Activated B cell treated with CpG ODN at 0.5 μM for 24 hours (primary cell): ENCODE measurements at regions not wholly inside any gene's neighbourhood (a gene's known extent, or its start where the extent isn't known, plus 50 kb on each side); places are given as distances from the start of the nearest gene placed in this dataset.

ENCODE experiments used
- ATAC-seq: fragments of 200-7000 bp; cut with Tn5 transposase; one replicate; pipeline ENCODE4 v1.10.0; 2021; ENCODE audit warnings: low read depth, mild to moderate bottlenecking, moderate library complexity
- CTCF ChIA-PET: fragments of 350-600 bp; sonication (Branson Sonifier 250); formaldehyde crosslinking; loops from one replicate; lab custom pipeline; 2021; ENCODE audit warnings: antibody characterized with exemption; lab: Charles Lee
- POLR2A ChIA-PET: fragments of 350-600 bp; sonication (Branson Sonifier 250); formaldehyde crosslinking; loops from one replicate; lab custom pipeline; 2021; ENCODE audit warnings: antibody characterized with exemption; lab: Charles Lee
- DNase-seq: peaks from one replicate; pipeline ENCODE4 v3.0.0; 2022
- H3K27ac Mint-ChIP-seq: one replicate; pipeline ENCODE4 v1.8.0; 2020; ENCODE audit warnings: mixed read lengths
- H3K27me3 Mint-ChIP-seq: one replicate; pipeline ENCODE4 v1.8.0; 2021; ENCODE audit warnings: mixed read lengths
- H3K36me3 Mint-ChIP-seq: one replicate; pipeline ENCODE4 v1.8.0; 2021; ENCODE audit warnings: low read depth, mixed read lengths
- H3K4me1 Mint-ChIP-seq: one replicate; pipeline ENCODE4 v1.8.0; 2021; ENCODE audit warnings: mixed read lengths
- H3K4me3 Mint-ChIP-seq: one replicate; pipeline ENCODE4 v1.8.0; 2020; ENCODE audit warnings: mild to moderate bottlenecking, mixed read lengths
- H3K9me3 Mint-ChIP-seq: one replicate; pipeline ENCODE4 v1.8.0; 2020; ENCODE audit warnings: mixed read lengths
- CTCF ChIP-seq: fragments of 200-600 bp; IDR thresholded peaks from one replicate; pipeline ENCODE4 v1.8.0; 2022; ENCODE audit warnings: antibody characterized with exemption, mild to moderate bottlenecking
- intact Hi-C: fragments of 100-400 bp; cut with micrococcal nuclease; formaldehyde crosslinking; loops from one replicate; pipeline ENCODE4 v1.15.1; 2024

GRCh38 chr4:28942631-28943030, 1777.5 kb upstream of the PCDH7 start:
- Mint-ChIP-seq H3K27ac (no peak overlapping the region), H3K9me3 (peaks cover 5% of the 10 kb centered on the region), H3K27me3 (no peaks in the 10 kb centered on the region), H3K36me3 (no peaks in the 10 kb centered on the region), H3K4me1 (no peaks in the 10 kb centered on the region), H3K4me3 (no peak overlapping the region)
- POLR2A ChIA-PET = no interaction called here
- CTCF ChIA-PET = no interaction called here
- intact Hi-C loops = no loop called here
- ATAC-seq (no peak), DNase-seq (no peak)
- no peak for TF ChIP-seq CTCF

GRCh38 chr4:28947374-28947773, 1772.8 kb upstream of the PCDH7 start:
- Mint-ChIP-seq H3K4me1 (no peaks in the 10 kb centered on the region), H3K27me3 (no peaks in the 10 kb centered on the region), H3K4me3 (no peak overlapping the region), H3K36me3 (no peaks in the 10 kb centered on the region), H3K27ac (no peak overlapping the region), H3K9me3 (peaks cover 7% of the 10 kb centered on the region)
- ATAC-seq (no peak), DNase-seq (no peak)
- POLR2A ChIA-PET = no interaction called here
- TF ChIP-seq CTCF = no peak
- intact Hi-C loops = no loop called here
- CTCF ChIA-PET = no interaction called here

GRCh38 chr4:28948501-28948900, 1771.7 kb upstream of the PCDH7 start:
- CTCF ChIA-PET = no interaction called here
- TF ChIP-seq CTCF = no peak
- no peak overlapping the region for H3K4me3 Mint-ChIP-seq
- no peak overlapping the region for H3K27ac Mint-ChIP-seq
- H3K27me3 Mint-ChIP-seq = no peaks in the 10 kb centered on the region
- POLR2A ChIA-PET = no interaction called here
- intact Hi-C loops = no loop called here
- DNase-seq = no peak
- no peak for ATAC-seq
- no peaks in the 10 kb centered on the region for H3K4me1 Mint-ChIP-seq
- H3K36me3 Mint-ChIP-seq = no peaks in the 10 kb centered on the region
- H3K9me3 Mint-ChIP-seq = peaks cover 7% of the 10 kb centered on the region

GRCh38 chr4:28966982-28967381, 1753.2 kb upstream of the PCDH7 start:
- DNase-seq (no peak), ATAC-seq (no peak)
- intact Hi-C loops = no loop called here
- ChIA-PET CTCF (no interaction called here), POLR2A (no interaction called here)
- H3K9me3 Mint-ChIP-seq = peaks cover 5% of the 10 kb centered on the region
- no peak overlapping the region for H3K4me3 Mint-ChIP-seq
- no peak for TF ChIP-seq CTCF
- H3K4me1 Mint-ChIP-seq = no peaks in the 10 kb centered on the region
- no peaks in the 10 kb centered on the region for H3K27me3 Mint-ChIP-seq
- no peaks in the 10 kb centered on the region for H3K36me3 Mint-ChIP-seq
- no peak overlapping the region for H3K27ac Mint-ChIP-seq

GRCh38 chr4:28973587-28974350, 1746.4 kb upstream of the PCDH7 start:
- no peak for TF ChIP-seq CTCF
- intact Hi-C loops = no loop called here
- ChIA-PET CTCF (no interaction called here), POLR2A (no interaction called here)
- Mint-ChIP-seq H3K27ac (no peak overlapping the region), H3K27me3 (no peaks in the 10 kb centered on the region), H3K4me1 (no peaks in the 10 kb centered on the region), H3K4me3 (no peak overlapping the region), H3K36me3 (no peaks in the 10 kb centered on the region), H3K9me3 (no peaks in the 10 kb centered on the region)
- DNase-seq = no peak
- no peak for ATAC-seq
